ENCODE measurements at regions not wholly inside any gene's neighbourhood (a gene's known extent, or its start where the extent isn't known, plus 50 kb on each side); places are given as distances from the start of the nearest gene placed in this dataset.

DNA sequence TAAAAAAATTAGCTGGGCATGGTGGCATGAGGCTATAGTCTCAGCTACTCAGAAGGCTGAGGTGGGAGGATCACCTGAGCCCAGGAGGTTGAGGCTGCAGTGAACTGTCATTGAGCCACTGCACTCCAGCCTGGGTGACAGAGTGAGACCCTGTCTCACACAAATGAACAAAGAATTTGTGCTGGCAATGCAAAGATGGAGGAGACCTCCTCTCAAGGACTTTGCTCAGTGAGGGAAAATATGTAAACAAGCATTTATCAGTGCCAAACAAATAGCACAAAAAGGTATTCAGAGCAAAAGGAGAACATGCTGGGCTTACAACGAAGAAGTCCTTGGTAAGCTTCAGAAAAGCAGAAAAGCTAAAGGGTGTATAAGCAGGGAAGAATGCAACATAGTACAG, 113.1 kb upstream of the UMPS start (continued):
- TF ChIP-seq ZNF292 (CRISPR knock-in tag; IDR thresholded peaks at IDR 0.05; ENCODE audit: borderline replicate concordance, low read depth) (peak; percentile 88), ZNF580 (CRISPR knock-in tag; IDR thresholded peaks at IDR 0.05; ENCODE audit: borderline replicate concordance, low read depth) (no peak), ZBTB7B (CRISPR knock-in tag; IDR thresholded peaks at IDR 0.05) (peak; percentile 28; the same call in 1 of the 2 replicates), ZNF33A (CRISPR knock-in tag; IDR thresholded peaks at IDR 0.05; ENCODE audit: borderline replicate concordance) (no peak), ZMYM3 (CRISPR knock-in tag; IDR thresholded peaks at IDR 0.05) (peak; percentile 91), HBP1 (CRISPR knock-in tag; IDR thresholded peaks at IDR 0.05; ENCODE audit: low read depth) (no peak), ZNF766 (CRISPR knock-in tag; IDR thresholded peaks at IDR 0.05; ENCODE audit: borderline replicate concordance) (no peak), ZNF451 (CRISPR knock-in tag; IDR thresholded peaks at IDR 0.05) (no peak), ZBTB7A (CRISPR knock-in tag; IDR thresholded peaks at IDR 0.05) (no peak), MAF1 (CRISPR knock-in tag; IDR thresholded peaks at IDR 0.05; ENCODE audit: borderline replicate concordance) (no peak), IKZF1 (IDR thresholded peaks at IDR 0.05) (no peak), HMGA1 (CRISPR knock-in tag; conservative IDR thresholded peaks at IDR 0.05) (no peak), ZBTB42 (CRISPR knock-in tag; IDR thresholded peaks at IDR 0.05) (no peak), NBN (conservative IDR thresholded peaks at IDR 0.05) (no peak), ZFP37 (CRISPR knock-in tag; IDR thresholded peaks at IDR 0.05; ENCODE audit: borderline replicate concordance) (no peak), ZNF136 (CRISPR knock-in tag; IDR thresholded peaks at IDR 0.05; ENCODE audit: low read depth) (no peak), ELF3 (CRISPR knock-in tag; IDR thresholded peaks at IDR 0.05) (peak; percentile 58), ONECUT2 (CRISPR knock-in tag; IDR thresholded peaks at IDR 0.05) (peak; percentile 23; the same call in 1 of the 2 replicates), ATM (IDR thresholded peaks at IDR 0.05; ENCODE audit: borderline replicate concordance) (no peak), PITX1 (CRISPR knock-in tag; IDR thresholded peaks at IDR 0.05) (peak; percentile 49)
- TF ChIP-seq, protein P1, sequence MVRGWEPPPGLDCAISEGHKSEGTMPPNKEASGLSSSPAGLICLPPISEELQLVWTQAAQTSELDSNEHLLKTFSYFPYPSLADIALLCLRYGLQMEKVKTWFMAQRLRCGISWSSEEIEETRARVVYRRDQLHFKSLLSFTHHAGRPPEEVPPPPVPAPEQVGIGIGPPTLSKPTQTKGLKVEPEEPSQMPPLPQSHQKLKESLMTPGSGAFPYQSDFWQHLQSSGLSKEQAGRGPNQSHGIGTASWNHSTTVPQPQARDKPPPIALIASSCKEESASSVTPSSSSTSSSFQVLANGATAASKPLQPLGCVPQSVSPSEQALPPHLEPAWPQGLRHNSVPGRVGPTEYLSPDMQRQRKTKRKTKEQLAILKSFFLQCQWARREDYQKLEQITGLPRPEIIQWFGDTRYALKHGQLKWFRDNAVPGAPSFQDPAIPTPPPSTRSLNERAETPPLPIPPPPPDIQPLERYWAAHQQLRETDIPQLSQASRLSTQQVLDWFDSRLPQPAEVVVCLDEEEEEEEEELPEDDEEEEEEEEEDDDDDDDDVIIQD (CRISPR knock-in tag; IDR thresholded peaks at IDR 0.05; ENCODE audit: low read depth), result 0 out of 2 replicates have a peak, but pooled peaks have one; percentile 25
- TF ChIP-seq, protein P2, sequence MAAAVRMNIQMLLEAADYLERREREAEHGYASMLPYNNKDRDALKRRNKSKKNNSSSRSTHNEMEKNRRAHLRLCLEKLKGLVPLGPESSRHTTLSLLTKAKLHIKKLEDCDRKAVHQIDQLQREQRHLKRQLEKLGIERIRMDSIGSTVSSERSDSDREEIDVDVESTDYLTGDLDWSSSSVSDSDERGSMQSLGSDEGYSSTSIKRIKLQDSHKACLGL (CRISPR knock-in tag; IDR thresholded peaks at IDR 0.05), result no peak
- TF ChIP-seq, protein P3, sequence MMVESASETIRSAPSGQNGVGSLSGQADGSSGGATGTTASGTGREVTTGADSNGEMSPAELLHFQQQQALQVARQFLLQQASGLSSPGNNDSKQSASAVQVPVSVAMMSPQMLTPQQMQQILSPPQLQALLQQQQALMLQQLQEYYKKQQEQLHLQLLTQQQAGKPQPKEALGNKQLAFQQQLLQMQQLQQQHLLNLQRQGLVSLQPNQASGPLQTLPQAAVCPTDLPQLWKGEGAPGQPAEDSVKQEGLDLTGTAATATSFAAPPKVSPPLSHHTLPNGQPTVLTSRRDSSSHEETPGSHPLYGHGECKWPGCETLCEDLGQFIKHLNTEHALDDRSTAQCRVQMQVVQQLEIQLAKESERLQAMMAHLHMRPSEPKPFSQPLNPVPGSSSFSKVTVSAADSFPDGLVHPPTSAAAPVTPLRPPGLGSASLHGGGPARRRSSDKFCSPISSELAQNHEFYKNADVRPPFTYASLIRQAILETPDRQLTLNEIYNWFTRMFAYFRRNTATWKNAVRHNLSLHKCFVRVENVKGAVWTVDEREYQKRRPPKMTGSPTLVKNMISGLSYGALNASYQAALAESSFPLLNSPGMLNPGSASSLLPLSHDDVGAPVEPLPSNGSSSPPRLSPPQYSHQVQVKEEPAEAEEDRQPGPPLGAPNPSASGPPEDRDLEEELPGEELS (CRISPR knock-in tag; IDR thresholded peaks at IDR 0.05), result peak; percentile 97

All from HepG2 (cell line).